ENCODE measurements at regions not wholly inside any gene's neighbourhood (a gene's known extent, or its start where the extent isn't known, plus 50 kb on each side); places are given as distances from the start of the nearest gene placed in this dataset.

DNA sequence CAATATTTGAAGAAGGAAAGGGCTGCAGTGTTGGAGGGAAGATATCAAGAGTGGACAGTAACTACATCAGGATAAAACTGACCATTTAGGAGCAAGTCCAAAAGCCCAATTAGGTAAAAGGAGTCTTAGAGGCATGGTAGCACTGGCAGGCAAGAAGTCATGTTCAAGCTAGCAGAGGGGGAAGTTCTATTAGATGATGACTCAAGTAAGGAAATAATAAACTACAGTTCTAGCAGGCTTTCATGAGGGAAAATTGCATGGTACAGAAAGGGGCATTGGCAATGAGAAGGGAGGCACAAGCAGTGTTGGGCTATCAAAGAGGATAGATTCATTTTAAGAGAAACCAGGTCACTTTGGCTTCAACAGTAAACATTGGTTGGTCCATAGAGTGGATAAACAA lies 156.1 kb upstream of the PTPRK start:
- Histone ChIP-seq H3K27me3 (no peaks in the 10 kb centered on the region), H3K27ac (no peak overlapping the region), H3K4me3 (no peak overlapping the region), H3K36me3 (ENCODE audit: low read depth, missing control alignments) (no peaks in the 10 kb centered on the region), H3K9me3 (no peaks in the 10 kb centered on the region), H3K4me1 (no peaks in the 10 kb centered on the region)
- intact Hi-C loops (cut with DNase I; ENCODE audit: low total_unique reads), result no loop called here
- TF ChIP-seq, protein P1, sequence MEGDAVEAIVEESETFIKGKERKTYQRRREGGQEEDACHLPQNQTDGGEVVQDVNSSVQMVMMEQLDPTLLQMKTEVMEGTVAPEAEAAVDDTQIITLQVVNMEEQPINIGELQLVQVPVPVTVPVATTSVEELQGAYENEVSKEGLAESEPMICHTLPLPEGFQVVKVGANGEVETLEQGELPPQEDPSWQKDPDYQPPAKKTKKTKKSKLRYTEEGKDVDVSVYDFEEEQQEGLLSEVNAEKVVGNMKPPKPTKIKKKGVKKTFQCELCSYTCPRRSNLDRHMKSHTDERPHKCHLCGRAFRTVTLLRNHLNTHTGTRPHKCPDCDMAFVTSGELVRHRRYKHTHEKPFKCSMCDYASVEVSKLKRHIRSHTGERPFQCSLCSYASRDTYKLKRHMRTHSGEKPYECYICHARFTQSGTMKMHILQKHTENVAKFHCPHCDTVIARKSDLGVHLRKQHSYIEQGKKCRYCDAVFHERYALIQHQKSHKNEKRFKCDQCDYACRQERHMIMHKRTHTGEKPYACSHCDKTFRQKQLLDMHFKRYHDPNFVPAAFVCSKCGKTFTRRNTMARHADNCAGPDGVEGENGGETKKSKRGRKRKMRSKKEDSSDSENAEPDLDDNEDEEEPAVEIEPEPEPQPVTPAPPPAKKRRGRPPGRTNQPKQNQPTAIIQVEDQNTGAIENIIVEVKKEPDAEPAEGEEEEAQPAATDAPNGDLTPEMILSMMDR (IDR thresholded peaks at IDR 0.05), result no peak
- no peak for TF ChIP-seq POLR2A (IDR thresholded peaks at IDR 0.05)
- no peak for DNase-seq

DNA sequence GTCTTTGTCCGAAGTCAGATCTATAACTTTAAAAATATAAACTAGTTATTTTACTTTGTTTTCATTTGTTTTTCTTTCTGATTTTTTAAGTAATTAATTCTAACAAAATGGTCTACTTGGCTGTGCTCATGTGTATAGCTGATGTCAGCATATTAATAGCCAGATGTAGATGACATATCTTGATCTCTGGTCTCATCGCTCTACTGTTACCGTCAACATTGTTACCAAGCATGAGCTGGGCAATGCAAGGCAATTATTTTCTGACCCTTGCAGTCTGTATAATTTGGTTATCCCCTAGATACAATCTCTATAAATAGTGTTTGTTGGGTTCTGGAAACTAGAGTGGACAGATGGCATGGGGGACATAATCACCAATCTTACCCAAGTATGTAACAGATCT lies 151.6 kb upstream of the PTPRK start:
- H3K27me3 ChIP-seq, result no peaks in the 10 kb centered on the region
- H3K36me3 ChIP-seq (ENCODE audit: low read depth, missing control alignments), result no peaks in the 10 kb centered on the region
- no peak overlapping the region for H3K4me3 ChIP-seq
- no peaks in the 10 kb centered on the region for H3K9me3 ChIP-seq
- no peak overlapping the region for H3K27ac ChIP-seq
- H3K4me1 ChIP-seq, result no peaks in the 10 kb centered on the region
- DNase-seq, result no peak
- TF ChIP-seq, protein P1 (IDR thresholded peaks at IDR 0.05), result no peak
- no peak for TF ChIP-seq POLR2A (IDR thresholded peaks at IDR 0.05)
- intact Hi-C loops (cut with DNase I; ENCODE audit: low total_unique reads), result no loop called here
- WGBS, 2 donors, result 82 to 91% methylated on average over 3 of the region's 3 CpGs

DNA sequence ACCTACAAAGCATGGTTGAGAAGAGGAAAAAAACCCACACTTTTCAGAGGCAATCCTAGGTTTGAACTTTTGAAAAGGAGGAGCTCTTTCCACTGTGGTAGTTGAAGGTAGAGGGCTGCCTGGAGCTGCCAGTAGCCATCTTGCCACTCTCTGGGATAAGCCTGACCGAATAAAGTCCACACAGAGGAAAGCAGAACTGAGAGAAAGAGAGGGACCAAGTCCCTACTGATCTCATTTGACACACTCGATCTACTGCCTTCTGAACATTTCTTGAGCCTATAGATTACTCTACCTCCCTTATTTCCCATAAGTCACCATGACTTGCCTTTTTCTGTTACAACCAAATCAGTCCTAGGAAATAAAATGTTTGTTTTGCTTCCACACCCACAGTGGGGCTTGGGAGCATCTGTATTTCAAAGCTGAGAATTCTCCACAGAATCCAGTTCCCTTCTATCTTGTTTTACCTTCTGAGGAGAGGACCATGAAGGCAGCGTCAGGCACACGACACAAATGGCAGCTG lies 147.0 kb upstream of the PTPRK start:
- Histone ChIP-seq H3K27me3 (no peaks in the 10 kb centered on the region), H3K36me3 (ENCODE audit: low read depth, missing control alignments) (no peaks in the 10 kb centered on the region), H3K4me3 (no peak overlapping the region), H3K9me3 (no peaks in the 10 kb centered on the region), H3K4me1 (no peaks in the 10 kb centered on the region), H3K27ac (no peak overlapping the region)
- intact Hi-C loops (cut with DNase I; ENCODE audit: low total_unique reads), result no loop called here
- DNase-seq, result no peak
- 84 to 90% methylated on average over 4 of the region's 4 CpGs for WGBS, 2 donors
- no peak for TF ChIP-seq POLR2A (IDR thresholded peaks at IDR 0.05)
- TF ChIP-seq, protein P1 (IDR thresholded peaks at IDR 0.05), result no peak

DNA sequence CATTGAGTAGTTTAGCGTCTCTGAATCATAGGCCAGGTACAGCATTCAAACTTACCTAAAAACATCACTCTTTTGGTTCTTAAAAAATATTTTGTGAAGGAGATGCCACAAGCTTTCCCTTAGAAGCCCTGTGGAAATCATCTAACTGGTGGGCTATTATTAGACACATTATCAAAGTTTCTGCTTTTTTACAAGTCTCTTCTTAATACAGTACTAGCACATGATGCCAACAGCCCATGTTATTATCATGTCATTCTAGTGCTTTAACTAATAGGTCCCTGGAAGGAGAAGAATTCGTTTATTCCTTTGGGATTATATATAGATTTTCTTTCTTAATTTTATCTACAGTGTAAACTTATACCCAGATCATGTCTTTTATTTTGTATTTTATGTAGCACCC lies 146.0 kb upstream of the PTPRK start:
- TF ChIP-seq, protein P1 (IDR thresholded peaks at IDR 0.05), result no peak
- no peak for TF ChIP-seq POLR2A (IDR thresholded peaks at IDR 0.05)
- Histone ChIP-seq H3K27ac (no peak overlapping the region), H3K9me3 (no peaks in the 10 kb centered on the region), H3K27me3 (no peaks in the 10 kb centered on the region), H3K36me3 (ENCODE audit: low read depth, missing control alignments) (no peaks in the 10 kb centered on the region), H3K4me1 (no peaks in the 10 kb centered on the region), H3K4me3 (no peak overlapping the region)
- intact Hi-C loops (cut with DNase I; ENCODE audit: low total_unique reads), result no loop called here
- WGBS, 2 donors, result 77 to 86% methylated on average over 2 of the region's 2 CpGs
- no peak for DNase-seq

DNA sequence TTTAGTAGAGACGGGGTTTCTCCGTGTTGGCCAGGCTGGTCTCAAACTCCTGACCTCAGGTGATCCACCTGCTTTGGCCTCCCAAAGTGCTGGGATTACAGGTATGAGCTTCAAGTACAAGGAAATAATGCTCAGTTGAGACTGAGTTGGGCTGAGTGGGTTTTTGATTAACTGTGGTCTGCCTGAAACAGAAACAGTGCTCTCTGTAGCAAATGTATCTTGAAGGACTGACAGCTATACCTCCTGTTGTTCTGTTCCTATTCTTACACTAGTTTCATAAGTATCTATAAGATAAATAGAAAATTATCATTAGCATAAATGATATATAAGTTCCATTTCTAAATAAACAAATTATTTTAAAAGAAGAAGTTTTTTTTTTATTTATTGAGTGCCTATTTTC lies 142.8 kb upstream of the PTPRK start:
- Histone ChIP-seq H3K9me3 (no peaks in the 10 kb centered on the region), H3K4me1 (no peaks in the 10 kb centered on the region), H3K27me3 (no peaks in the 10 kb centered on the region), H3K27ac (no peak overlapping the region), H3K36me3 (ENCODE audit: low read depth, missing control alignments) (no peaks in the 10 kb centered on the region), H3K4me3 (no peak overlapping the region)
- no peak for TF ChIP-seq POLR2A (IDR thresholded peaks at IDR 0.05)
- TF ChIP-seq, protein P1 (IDR thresholded peaks at IDR 0.05), result no peak
- DNase-seq, result no peak
- intact Hi-C loops (cut with DNase I; ENCODE audit: low total_unique reads), result no loop called here
- WGBS, 2 donors, result 88 to 91% methylated on average over 2 of the region's 2 CpGs
